SIG-M5 treated with dmso at 0.1 percent for 504 hours (cell line): ENCODE measurements at regions not wholly inside any gene's neighbourhood (a gene's known extent, or its start where the extent isn't known, plus 50 kb on each side); places are given as distances from the start of the nearest gene placed in this dataset.
"Not testable (repeated sequence)": the region's sequence is repeated elsewhere in the genome, so short reads cannot be mapped to it uniquely, and the experiment has no call there.

ENCODE experiments used
- DNase-seq: peaks from one replicate; lab custom pipeline; 2025; ENCODE audit not compliant: unreplicated experiment; lab: John Stamatoyannopoulos, UW

DNA sequence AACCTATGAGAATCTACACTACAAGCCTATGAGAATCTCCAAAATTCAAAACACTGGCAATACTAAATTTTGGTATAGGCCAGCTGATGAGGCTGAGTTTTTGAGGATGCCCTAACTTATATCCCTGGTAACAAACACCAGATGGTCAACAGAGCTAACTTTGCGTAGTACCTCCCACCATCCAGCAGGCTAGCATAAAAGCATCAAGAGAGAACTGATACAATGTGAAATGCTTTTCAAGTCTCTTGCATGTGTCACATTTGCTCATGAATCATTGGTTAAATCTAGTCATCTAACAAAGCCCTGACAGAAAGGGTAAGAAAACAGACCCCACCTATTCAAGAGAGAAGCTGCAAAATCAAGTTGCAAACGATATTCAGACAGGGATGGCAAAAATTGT lies 1609.7 kb upstream of the CDH9 start:
- peak; percentile 9 for DNase-seq

DNA sequence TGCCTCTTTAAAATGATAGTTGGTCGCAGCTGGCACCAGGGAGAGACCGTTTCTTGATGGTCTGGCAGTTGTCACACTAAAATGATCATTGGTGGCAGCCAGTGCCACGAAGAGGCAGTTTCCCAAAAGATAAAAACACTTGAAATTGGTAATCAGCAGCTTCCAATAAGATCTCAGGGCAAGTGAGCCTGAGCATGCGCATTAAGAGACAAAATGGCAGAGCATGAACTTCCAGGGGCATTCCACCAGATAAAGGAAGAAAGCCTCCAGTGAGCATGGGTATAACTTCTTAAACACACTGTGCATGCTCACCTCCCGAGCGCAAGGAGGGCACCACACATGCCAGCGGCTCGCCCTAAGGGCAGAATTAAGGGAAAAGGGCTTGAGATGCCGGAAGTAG lies 1594.2 kb upstream of the CDH9 start:
- DNase-seq = no peak

DNA sequence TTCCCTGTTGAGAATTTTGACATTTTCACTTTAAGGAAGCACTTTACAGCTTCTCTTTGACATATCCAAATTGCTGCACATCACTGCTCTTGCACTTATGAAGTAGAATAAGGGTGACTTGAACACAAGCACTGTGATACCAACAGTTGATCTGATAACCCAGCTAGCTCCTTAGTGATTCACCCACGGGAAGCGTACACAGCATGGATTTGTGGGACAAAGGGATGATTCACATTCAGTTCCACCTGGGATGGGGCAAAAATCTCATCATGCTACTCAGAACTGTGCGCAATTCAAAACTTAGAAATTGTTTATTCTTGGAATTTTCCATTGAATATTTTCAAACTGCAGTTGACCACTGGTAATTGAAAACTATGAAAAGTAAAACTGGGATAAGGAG lies 1565.5 kb upstream of the CDH9 start:
- no peak for DNase-seq

- DNase-seq = no peak
Observed at GRCh38 chr5:28602429-28602828, 1564.0 kb upstream of the CDH9 start.

GRCh38 chr5:28596707-28597106 lies 1558.3 kb upstream of the CDH9 start:
- DNase-seq = not testable (repeated sequence)

- no peak for DNase-seq
Observed at GRCh38 chr5:28580616-28581015, 1542.2 kb upstream of the CDH9 start.

GRCh38 chr5:28576022-28576421 lies 1537.6 kb upstream of the CDH9 start:
- peak; percentile 58 for DNase-seq

- no peak for DNase-seq
Observed at GRCh38 chr5:28575368-28575767, 1537.0 kb upstream of the CDH9 start.

GRCh38 chr5:28574606-28575005 lies 1536.2 kb upstream of the CDH9 start:
- DNase-seq = no peak

DNA sequence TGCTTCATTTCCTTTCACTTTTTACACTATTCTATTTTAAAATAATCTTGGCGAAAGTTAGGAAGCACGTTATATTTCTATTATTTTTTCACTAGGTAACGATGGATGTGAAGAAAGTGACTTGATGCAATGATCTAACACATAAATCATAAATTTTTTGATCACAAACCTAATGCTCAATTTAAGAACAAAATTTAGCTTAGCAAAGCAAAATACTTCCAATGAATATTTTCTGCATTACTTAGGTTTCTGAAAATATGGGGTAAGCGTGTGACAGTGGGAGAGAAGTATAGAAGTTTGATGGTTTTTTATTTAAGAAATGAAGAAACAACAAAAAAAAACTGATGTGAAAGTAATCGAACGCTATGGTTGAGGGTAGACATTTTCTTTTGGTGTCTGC lies 1528.7 kb upstream of the CDH9 start:
- DNase-seq = no peak

DNA sequence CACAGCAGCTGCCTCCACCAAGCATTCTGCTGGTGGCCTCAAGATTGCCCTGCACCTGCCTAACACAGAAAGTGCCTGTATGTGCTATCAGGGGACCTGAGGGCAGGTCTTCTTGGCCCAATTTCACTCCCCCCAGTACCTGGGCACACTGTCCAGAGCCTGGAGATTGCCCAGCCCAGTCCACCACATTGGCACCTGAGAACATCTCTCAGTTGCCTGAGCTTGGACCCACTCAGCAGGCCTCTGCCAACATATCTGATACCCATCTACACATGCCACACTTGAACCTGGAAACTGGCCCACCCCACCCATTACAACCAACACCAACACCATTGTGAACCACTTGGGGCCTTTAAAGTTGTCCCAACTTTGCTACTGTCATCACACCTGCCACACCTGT lies 1523.1 kb upstream of the CDH9 start:
- DNase-seq = no peak

GRCh38 chr5:28558196-28558595 lies 1519.8 kb upstream of the CDH9 start:
- DNase-seq = no peak

DNA sequence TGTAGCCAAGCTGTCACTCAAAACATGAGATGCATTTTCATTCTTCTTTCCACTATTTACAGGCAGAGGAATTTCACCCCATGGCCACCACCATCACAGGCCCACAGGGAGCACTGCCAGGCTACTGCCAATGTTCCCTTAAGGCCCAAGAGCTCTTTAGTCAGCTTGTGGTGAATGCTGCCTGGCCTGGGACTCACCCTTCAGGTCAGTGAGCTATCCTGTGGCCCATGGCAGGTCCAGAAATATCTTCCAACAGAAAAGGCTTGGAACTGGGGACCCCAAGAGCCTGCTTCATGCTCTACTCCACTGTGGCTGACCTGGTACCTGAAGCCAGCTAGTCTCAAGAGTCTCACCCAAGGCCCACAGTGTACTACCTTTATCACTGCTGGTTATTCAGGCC lies 1518.7 kb upstream of the CDH9 start:
- DNase-seq = no peak

DNA sequence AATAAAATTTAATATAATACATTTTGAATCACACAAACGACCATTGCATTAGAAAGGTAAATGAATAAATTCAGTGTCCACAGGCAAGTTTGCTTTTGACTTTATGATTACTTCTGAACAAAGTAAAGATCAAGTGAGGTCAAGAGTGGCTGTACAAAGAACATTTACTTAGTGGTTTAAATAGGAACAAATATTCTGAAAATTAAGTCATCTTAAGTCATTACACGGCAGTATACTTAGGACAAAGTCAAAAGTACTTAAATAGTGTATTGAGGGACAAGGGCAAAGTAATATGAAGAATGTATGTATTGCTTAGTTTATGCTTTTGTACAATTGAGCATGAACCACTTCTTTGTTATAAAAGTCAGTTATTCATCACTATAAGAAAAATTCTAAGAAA lies 1511.2 kb upstream of the CDH9 start:
- DNase-seq = no peak

GRCh38 chr5:28548856-28549255 lies 1510.5 kb upstream of the CDH9 start:
- DNase-seq = no peak

DNA sequence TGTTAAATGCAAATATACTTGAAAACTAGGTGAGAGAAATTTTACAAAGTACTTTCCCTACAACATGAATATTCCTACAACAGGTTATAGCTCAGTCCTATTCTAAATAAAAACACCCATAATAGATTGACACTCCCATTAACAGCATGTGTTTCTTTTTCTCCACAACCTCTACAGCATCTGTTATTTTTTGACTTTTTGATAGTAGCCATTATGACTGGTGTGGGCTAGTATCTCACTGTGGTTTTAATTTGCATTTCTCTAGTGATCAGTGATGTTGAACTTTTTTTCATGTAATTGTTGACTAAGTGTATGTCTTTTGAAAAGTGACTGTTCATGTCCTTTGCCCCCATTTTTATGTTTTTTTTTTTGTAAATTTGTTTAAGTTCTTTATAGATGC lies 1506.1 kb upstream of the CDH9 start:
- no peak for DNase-seq

DNA sequence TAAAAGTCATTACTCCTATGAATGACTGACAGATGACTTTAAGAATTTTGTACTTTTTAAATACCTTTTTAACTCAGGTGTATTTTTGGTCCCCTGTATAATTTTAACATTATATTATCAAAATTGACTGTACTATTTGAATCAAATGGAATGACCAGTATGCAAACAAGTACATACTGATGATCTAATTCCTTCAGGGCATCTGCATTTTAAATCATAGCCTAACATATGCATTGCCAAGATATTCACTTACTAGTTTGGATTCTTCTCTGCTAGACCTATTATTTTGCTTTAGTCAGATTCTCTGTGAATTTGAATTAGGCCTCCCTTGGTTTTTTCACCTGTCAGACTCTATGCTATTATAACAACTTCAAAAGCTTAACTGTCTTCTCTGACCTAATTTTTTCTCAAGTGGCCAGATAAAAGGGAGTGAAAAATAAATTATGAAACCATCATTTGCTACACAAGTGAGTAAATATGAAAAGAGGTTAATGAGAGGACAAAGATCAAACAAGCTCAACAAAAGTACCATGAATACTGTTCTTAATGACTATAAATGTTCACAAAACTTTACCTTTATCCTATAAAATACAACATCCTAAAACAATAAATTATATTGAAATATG lies 1505.2 kb upstream of the CDH9 start:
- DNase-seq = no peak

GRCh38 chr5:28542987-28543386 lies 1504.6 kb upstream of the CDH9 start:
- no peak for DNase-seq

DNA sequence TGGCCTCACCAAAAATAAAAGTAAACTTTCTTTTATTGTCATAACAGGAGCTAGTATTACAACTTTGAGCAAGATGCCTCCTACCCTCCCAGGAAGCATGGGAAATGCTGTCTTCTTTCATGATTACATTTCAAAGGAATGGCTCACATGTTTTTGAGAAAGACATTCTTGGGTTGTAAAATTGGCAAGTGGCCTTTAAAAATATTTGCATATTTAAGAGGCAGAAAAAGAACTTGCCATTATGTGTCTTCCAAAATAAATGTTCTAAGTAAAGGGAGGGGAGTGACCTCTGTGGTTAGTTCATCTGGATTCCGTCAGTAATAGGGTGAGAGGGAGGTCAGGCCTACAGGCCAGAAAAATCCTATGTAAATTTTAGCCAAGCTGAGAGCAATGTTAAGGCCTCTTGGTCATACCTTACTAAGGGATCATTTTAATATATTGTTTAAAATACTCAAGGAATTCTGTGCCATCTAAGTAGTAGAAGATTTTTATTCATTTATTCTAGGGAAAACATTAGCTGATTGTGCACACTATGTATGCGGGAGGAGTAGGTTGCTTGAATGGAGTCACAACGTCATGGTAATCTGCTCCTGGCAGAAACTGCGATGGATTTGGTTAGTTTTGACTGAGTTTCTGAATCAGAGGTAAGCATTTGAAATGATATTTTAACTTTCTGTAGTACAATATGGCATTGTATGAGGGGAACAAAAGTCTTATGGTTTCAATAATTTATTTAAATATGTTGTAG lies 1485.7 kb upstream of the CDH9 start:
- DNase-seq = no peak

GRCh38 chr5:28523416-28523815 lies 1485.0 kb upstream of the CDH9 start:
- no peak for DNase-seq

DNA sequence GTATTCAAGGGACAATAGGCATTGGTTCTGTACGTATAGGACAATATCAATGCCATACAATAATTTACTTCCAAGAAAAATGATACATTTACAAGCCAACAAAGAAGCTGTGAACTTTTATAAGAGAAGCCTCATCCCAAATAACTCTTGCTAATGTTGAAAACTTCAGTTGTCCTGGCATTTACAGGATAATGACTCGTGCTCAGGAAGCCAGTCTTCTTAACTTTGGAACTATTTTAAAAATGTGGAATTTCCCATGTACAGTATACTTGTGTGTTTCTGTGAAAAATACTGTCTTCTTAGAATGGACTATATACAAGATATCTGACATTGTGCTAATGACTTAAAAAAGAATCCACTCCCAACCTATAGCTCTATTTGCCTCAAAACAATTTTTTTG lies 1479.3 kb upstream of the CDH9 start:
- DNase-seq = no peak

GRCh38 chr5:28516722-28517121 lies 1478.3 kb upstream of the CDH9 start:
- no peak for DNase-seq

- DNase-seq = peak; percentile 16
Observed at GRCh38 chr5:28512648-28513047, 1474.3 kb upstream of the CDH9 start.
